Lower leg skin (tissue), 3 donors: ENCODE measurements at regions not wholly inside any gene's neighbourhood (a gene's known extent, or its start where the extent isn't known, plus 50 kb on each side); places are given as distances from the start of the nearest gene placed in this dataset.

Experiments
- POLR2A ChIP-seq, 2 donors: fragments of 450-650 bp; IDR thresholded peaks; one replicate each; pipeline ENCODE4 v1.6.1; 2016 to 2017; ENCODE audit warnings: antibody characterized with exemption in 2 of 2, mild to moderate bottlenecking in 1 of 2, moderate library complexity in 1 of 2
- TF ChIP-seq, protein P1 (sequence below), 3 donors: fragments of 450-650 bp; IDR thresholded peaks; one replicate each; pipeline ENCODE4 v1.5.1; 2016; ENCODE audit warnings: antibody characterized with exemption in 3 of 3, mild to moderate bottlenecking in 3 of 3, moderate library complexity in 2 of 3

DNA sequence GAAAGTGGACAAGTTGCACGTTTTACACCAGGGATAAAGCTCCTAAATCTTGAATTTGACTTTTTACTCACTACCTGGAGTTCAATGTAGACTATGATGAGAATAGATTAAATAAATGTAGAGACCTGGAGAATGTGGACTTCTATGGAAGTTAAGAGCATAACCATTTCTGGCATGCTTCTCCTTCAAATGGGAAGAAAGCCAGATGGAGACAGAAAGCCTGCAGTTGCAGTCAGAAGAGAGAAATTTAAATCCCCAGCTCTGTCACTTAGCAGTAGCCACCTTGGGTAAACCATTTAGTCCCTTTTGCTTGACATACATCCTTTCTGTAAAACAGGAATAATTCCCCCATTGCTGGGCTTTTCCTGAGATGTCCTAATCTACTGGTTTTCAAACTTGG, 355.3 kb upstream of the AUTS2 start:
- TF ChIP-seq POLR2A (IDR thresholded peaks at IDR 0.05), result no peak
- TF ChIP-seq, protein P1, sequence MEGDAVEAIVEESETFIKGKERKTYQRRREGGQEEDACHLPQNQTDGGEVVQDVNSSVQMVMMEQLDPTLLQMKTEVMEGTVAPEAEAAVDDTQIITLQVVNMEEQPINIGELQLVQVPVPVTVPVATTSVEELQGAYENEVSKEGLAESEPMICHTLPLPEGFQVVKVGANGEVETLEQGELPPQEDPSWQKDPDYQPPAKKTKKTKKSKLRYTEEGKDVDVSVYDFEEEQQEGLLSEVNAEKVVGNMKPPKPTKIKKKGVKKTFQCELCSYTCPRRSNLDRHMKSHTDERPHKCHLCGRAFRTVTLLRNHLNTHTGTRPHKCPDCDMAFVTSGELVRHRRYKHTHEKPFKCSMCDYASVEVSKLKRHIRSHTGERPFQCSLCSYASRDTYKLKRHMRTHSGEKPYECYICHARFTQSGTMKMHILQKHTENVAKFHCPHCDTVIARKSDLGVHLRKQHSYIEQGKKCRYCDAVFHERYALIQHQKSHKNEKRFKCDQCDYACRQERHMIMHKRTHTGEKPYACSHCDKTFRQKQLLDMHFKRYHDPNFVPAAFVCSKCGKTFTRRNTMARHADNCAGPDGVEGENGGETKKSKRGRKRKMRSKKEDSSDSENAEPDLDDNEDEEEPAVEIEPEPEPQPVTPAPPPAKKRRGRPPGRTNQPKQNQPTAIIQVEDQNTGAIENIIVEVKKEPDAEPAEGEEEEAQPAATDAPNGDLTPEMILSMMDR (IDR thresholded peaks at IDR 0.05), result no peak
